Skin of body (tissue), 1 donor: ENCODE measurements at regions not wholly inside any gene's neighbourhood (a gene's known extent, or its start where the extent isn't known, plus 50 kb on each side); places are given as distances from the start of the nearest gene placed in this dataset.

Experiments
- DNase-seq: peaks from one replicate; lab custom pipeline; 2025; lab: John Stamatoyannopoulos, UW

- no peak for DNase-seq
These were observed 58.5 kb upstream of the SPHKAP start for GRCh38 chr2:228239907-228240561.

GRCh38 chr2:228239207-228239906 is 57.9 kb upstream of the SPHKAP start:
- no peak for DNase-seq
